Choroid plexus epithelial cell (primary cell): ENCODE measurements at regions not wholly inside any gene's neighbourhood (a gene's known extent, or its start where the extent isn't known, plus 50 kb on each side); places are given as distances from the start of the nearest gene placed in this dataset.

ENCODE experiments used
- DNase-seq: peaks from one replicate; pipeline ENCODE4 v3.0.0-alpha.2; 2010; ENCODE audit warnings: low read depth
- H3K4me3 ChIP-seq: 2 replicates; pipeline ENCODE4 v1.5.1; 2011; ENCODE audit warnings: low read depth, mild to moderate bottlenecking, control low read depth, low read length, moderate library complexity
- TF ChIP-seq, protein P1 (sequence below): conservative IDR thresholded peaks from 2 replicates; pipeline ENCODE4 v1.5.1; 2011; ENCODE audit warnings: low read depth, mild to moderate bottlenecking, control low read depth, inconsistent platforms, low read length, moderate library complexity

DNA sequence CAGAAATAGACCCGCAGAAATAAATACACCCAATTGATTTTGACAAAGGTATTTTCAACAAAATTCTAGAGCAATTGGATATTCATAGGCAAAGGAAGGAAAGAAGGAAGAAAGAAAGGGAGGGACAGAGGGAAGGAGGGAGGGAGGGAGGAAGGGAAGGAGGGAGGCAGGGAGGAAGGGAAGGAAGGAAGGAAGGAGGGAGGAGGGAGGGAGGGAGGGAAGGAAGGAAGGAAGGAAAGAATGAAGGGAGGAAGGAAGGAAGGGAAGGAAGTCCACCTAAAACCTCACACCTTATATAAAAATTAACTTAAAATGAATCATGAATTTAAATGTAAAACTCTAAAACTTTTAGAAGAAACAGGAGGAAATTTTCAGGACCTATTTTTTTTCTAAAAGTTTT lies 94.2 kb upstream of the USP47 start:
- no peak overlapping the region for H3K4me3 ChIP-seq
- DNase-seq, result no peak
- TF ChIP-seq, protein P1, sequence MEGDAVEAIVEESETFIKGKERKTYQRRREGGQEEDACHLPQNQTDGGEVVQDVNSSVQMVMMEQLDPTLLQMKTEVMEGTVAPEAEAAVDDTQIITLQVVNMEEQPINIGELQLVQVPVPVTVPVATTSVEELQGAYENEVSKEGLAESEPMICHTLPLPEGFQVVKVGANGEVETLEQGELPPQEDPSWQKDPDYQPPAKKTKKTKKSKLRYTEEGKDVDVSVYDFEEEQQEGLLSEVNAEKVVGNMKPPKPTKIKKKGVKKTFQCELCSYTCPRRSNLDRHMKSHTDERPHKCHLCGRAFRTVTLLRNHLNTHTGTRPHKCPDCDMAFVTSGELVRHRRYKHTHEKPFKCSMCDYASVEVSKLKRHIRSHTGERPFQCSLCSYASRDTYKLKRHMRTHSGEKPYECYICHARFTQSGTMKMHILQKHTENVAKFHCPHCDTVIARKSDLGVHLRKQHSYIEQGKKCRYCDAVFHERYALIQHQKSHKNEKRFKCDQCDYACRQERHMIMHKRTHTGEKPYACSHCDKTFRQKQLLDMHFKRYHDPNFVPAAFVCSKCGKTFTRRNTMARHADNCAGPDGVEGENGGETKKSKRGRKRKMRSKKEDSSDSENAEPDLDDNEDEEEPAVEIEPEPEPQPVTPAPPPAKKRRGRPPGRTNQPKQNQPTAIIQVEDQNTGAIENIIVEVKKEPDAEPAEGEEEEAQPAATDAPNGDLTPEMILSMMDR, result no peak

GRCh38 chr11:11746449-11746848 lies 95.3 kb upstream of the USP47 start:
- no peak overlapping the region for H3K4me3 ChIP-seq
- no peak for DNase-seq
- TF ChIP-seq, protein P1, result no peak

GRCh38 chr11:11743216-11743615 lies 98.6 kb upstream of the USP47 start:
- TF ChIP-seq, protein P1, result no peak
- no peak for DNase-seq
- H3K4me3 ChIP-seq, result no peak overlapping the region

DNA sequence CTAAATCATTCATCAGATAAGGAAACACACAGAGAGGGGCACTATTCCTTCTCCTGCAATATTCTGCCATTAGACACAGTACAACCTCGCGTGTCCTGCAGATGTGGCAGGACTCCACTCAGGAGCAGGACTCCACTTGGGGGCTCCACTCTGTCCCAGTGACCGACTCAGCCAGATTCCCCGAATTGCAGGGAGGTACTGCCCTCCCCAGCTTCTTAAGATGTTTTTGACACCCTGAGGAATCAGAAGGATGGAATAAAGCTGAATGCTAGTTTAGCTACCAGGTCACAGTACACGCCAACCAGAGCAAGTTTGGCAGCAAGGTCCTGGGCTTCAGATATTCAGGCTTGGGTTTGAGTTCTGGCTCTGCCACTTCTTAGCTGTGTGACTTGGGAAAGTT lies 99.3 kb upstream of the USP47 start:
- TF ChIP-seq, protein P1, result no peak
- H3K4me3 ChIP-seq, result no peak overlapping the region
- no peak for DNase-seq

DNA sequence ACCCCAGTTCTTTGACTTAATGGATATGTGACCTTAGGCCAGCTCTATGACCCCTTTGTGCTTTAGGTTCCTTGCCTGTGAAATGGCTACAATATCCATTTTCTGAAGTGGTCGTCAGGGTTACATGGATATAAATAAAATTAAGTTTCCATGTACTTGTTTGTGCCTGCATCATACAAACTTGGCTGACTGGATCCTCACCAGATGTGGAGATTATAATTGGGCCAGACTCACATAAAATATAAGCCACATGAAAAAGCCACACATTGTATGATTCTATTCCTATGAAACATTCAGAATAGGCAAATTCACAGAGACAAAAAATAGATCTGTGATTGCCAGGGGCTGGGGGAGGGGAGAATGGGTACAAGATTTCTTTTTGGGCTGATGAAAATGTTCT lies 100.9 kb upstream of the USP47 start:
- no peak for DNase-seq
- H3K4me3 ChIP-seq, result no peak overlapping the region
- TF ChIP-seq, protein P1, result no peak

DNA sequence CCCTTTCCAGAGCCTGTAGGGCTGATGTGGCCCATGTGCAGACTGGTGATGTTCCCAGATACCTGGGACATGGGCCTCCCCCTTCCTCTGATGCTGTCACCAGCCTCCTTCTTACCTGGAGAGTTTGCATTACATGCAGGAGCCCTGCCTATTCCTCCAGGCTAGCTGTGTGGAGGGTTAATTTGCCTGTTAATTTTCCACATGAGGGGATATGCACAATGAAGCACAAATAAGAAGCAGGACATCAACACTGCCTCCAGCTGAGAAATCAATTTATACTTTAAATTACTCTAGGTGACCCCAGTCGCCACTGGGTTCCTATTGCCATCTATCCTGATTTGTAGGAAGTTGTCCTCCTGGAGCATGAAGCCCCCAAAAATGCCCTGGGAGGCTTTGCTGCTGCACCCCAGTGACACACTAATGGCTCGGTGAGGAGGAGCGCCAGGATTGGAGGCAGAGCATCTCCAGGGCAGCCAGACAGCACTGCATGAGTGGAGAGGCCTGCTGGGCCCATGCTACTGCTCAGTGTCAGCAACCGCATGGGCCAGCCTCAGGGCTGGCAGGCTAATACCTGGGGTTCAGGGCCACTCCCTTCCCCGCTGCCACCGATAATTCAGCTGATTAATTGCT lies 101.6 kb upstream of the USP47 start:
- TF ChIP-seq, protein P1, result no peak
- no peak overlapping the region for H3K4me3 ChIP-seq
- no peak for DNase-seq

DNA sequence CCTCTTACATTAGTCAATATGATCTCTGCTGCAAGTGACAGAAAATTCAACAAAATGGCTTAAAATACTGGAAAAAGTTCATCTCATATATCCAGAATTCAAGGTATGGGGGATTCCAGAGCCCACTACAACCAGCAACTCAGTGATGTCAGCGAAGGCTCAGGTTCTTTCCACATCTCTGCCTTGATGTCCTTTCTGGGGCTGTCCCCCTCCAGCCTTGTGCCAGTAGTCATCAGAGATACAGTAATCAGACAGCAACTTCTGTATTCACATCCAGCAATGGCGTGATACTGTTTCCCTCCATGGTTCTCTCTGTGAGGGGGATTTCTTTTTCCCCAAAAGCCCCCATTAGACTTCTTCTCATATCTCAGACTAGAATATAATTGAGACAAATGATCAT lies 103.4 kb upstream of the USP47 start:
- TF ChIP-seq, protein P1, result no peak
- DNase-seq, result no peak
- no peak overlapping the region for H3K4me3 ChIP-seq
